K562 (cell line): ENCODE measurements at regions not wholly inside any gene's neighbourhood (a gene's known extent, or its start where the extent isn't known, plus 50 kb on each side); places are given as distances from the start of the nearest gene placed in this dataset.

Source experiments
- ATAC-seq: fragments of 200-7000 bp; cut with Tn5 transposase; 3 replicates; pipeline ENCODE4 v1.9.1; 2020; ENCODE audit warnings: moderate library complexity
- BruUV-seq: library from RNA; stranded (reverse); fragments of 400-500 nt; replicated peaks from 2 replicates; lab custom pipeline; 2021; lab: Mats Ljungman, UMichigan
- CTCF ChIA-PET: fragments of 300-600 bp; formaldehyde crosslinking; extraction: SDS; loops from one replicate; lab custom pipeline; 2021; ENCODE audit warnings: low intra/inter-chr PET ratio; lab: Yijun Ruan, JAX
- POLR2A ChIA-PET: fragments of 300-600, 350-650 bp; sonication (Branson Sonifier 250); formaldehyde crosslinking; extraction: SDS; loops from one replicate; lab custom pipeline; 2021; ENCODE audit warnings: antibody characterized with exemption, inconsistent platforms; lab: Yijun Ruan, JAX
- DNase-seq, 4 experiments: peaks; one replicate each; pipeline versions ENCODE4 v3.0.0 to v3.0.0-alpha.2; 2011 to 2018; ENCODE audit warnings: low spot score in 3 of 4, mixed read lengths in 3 of 4; ENCODE audit errors: extremely low read depth in 1 of 4
- FAIRE-seq: peaks from 2 replicates; lab custom pipeline; 2011; peaks lifted over from hg19 to GRCh38; lab: Jason Lieb, UNC
- H2AFZ ChIP-seq: 2 replicates; pipeline ENCODE4 v1.6.0; 2011; ENCODE audit warnings: low read depth, low read length, control low read depth, inconsistent platforms
- H3K27ac ChIP-seq: fragments of 200-600 bp; 3 replicates; pipeline ENCODE4 v1.8.0; 2011; ENCODE audit warnings: low read depth, mild to moderate bottlenecking, control low read depth, inconsistent platforms, low read length, moderate library complexity, mixed read lengths; ENCODE audit errors: extremely low read depth
- H3K27me3 ChIP-seq, 2 experiments: fragments of 300-600 bp in 1 of 2; 2 replicates in 1 of 2; 3 replicates in 1 of 2; pipeline versions ENCODE4 v1.6.0 to v1.8.0; 2011; ENCODE audit warnings: inconsistent platforms in 2 of 2, low read length in 2 of 2, mild to moderate bottlenecking in 1 of 2, mixed read lengths in 1 of 2, moderate library complexity in 1 of 2; ENCODE audit not compliant: control insufficient read depth in 2 of 2, insufficient read depth in 2 of 2
- H3K36me3 ChIP-seq: fragments of 300-600 bp; 3 replicates; pipeline ENCODE4 v1.8.0; 2011; ENCODE audit warnings: mild to moderate bottlenecking, low read length, inconsistent platforms; ENCODE audit not compliant: control insufficient read depth, insufficient read depth
- H3K4me1 ChIP-seq, 2 experiments: fragments of 200-600 bp in 1 of 2; replicated peaks in 1 of 2; 2 replicates in 1 of 2; 3 replicates in 1 of 2; pipeline versions ENCODE4 v1.5.1 to v1.8.0; 2011; ENCODE audit warnings: inconsistent platforms in 2 of 2, low read length in 2 of 2, mild to moderate bottlenecking in 1 of 2, mixed read lengths in 1 of 2, moderate library complexity in 1 of 2; ENCODE audit not compliant: control insufficient read depth in 2 of 2, insufficient read depth in 2 of 2
- H3K4me2 ChIP-seq: 2 replicates; pipeline ENCODE4 v1.6.1; 2011; ENCODE audit warnings: low read length, control low read depth, inconsistent platforms, mixed read lengths; ENCODE audit not compliant: insufficient read depth
- H3K4me3 ChIP-seq: fragments of 200-600 bp; sonication (generic), shearing (Covaris generic); 2 replicates; pipeline ENCODE4 v1.5.1; 2016; ENCODE audit warnings: control low read depth, inconsistent platforms
- H3K79me2 ChIP-seq: fragments of 200-600 bp; 3 replicates; pipeline ENCODE4 v1.8.0; 2011; ENCODE audit warnings: low read length, inconsistent platforms; ENCODE audit not compliant: control insufficient read depth, insufficient read depth
- H3K9ac ChIP-seq, 2 experiments: 2 replicates each; pipeline versions ENCODE4 v1.6.0 to v1.6.1; 2011; ENCODE audit warnings: low read depth in 2 of 2, low read length in 2 of 2, control low read depth in 1 of 2, inconsistent platforms in 1 of 2, mild to moderate bottlenecking in 1 of 2, mixed read lengths in 1 of 2; ENCODE audit not compliant: insufficient read depth in 1 of 2
- H3K9me1 ChIP-seq: one replicate; pipeline ENCODE4 v1.6.0; 2011; ENCODE audit warnings: inconsistent platforms, mild to moderate bottlenecking, low read length, moderate library complexity; ENCODE audit not compliant: control insufficient read depth, insufficient read depth
- H3K9me3 ChIP-seq: replicated peaks from 2 replicates; pipeline ENCODE4 v1.5.1; 2011; ENCODE audit warnings: low read depth, low read length, inconsistent platforms; ENCODE audit not compliant: control insufficient read depth, insufficient read depth
- H4K20me1 ChIP-seq: replicated peaks from 2 replicates; pipeline ENCODE4 v1.6.1; 2011; ENCODE audit warnings: low read length, inconsistent platforms, mixed read lengths; ENCODE audit not compliant: control insufficient read depth, insufficient read depth
- CTBP1 ChIP-seq: fragments of 450-650 bp; IDR thresholded peaks from 2 replicates; pipeline ENCODE4 v1.6.1; 2016; ENCODE audit warnings: borderline replicate concordance
- DACH1 ChIP-seq: fragments of 450-650 bp; IDR thresholded peaks from 2 replicates; pipeline ENCODE4 v1.6.1; 2018; ENCODE audit not compliant: partially characterized antibody
- HOXB6 ChIP-seq: fragments of 250-450 bp; sonication (Bioruptor Pico); IDR thresholded peaks from 2 replicates; pipeline ENCODE4 v1.5.1; 2022; ENCODE audit warnings: mild to moderate bottlenecking, borderline replicate concordance
- IRF2 ChIP-seq: sonication (generic); formaldehyde crosslinking; IDR thresholded peaks from 2 replicates; pipeline ENCODE4 v1.8.1; 2022; ENCODE audit warnings: mild to moderate bottlenecking, missing genetic modification reagents
- L3MBTL2 ChIP-seq: fragments of 450-650 bp; IDR thresholded peaks from 2 replicates; pipeline ENCODE4 v1.6.1; 2016; ENCODE audit warnings: mild to moderate bottlenecking, moderate library complexity
- MTA2 ChIP-seq: fragments of 450-650 bp; IDR thresholded peaks from 2 replicates; pipeline ENCODE4 v1.6.1; 2016; ENCODE audit warnings: low read depth
- PRPF4 ChIP-seq: fragments of 200-400 bp; formaldehyde crosslinking; IDR thresholded peaks from one replicate; pipeline ENCODE4 v1.6.1; 2017; ENCODE audit warnings: low read length, low read depth, mild to moderate bottlenecking; ENCODE audit not compliant: insufficient read depth, poor library complexity, severe bottlenecking
- SMAD4 ChIP-seq: fragments of 250-450 bp; sonication (Bioruptor Pico); conservative IDR thresholded peaks from 2 replicates; pipeline ENCODE4 v1.8.0; 2021; ENCODE audit warnings: inconsistent platforms, mild to moderate bottlenecking, moderate library complexity
- ZNF384 ChIP-seq: IDR thresholded peaks from 2 replicates; pipeline ENCODE4 v1.6.1; 2012; ENCODE audit warnings: low read depth, low read length, improper control_type of control experiment
- WGBS: fragments of 100-300 bp; shearing (Covaris generic); methylation state at CpG from one replicate; pipeline ENCODE4 v1.1.6; 2016; ENCODE audit warnings: low coverage, mixed read lengths; ENCODE audit not compliant: insufficient coverage; ENCODE audit errors: missing lambda C conversion rate; 5-methylcytosine and 5-hydroxymethylcytosine counted together
- in situ Hi-C: fragments of 300-500 bp; cut with MboI; formaldehyde crosslinking; loops from 4 replicates; pipeline ENCODE4 v1.15.0; 2018; ENCODE audit warnings: inconsistent platforms, mixed read lengths
- intact Hi-C: fragments of 100-400 bp; cut with micrococcal nuclease; formaldehyde crosslinking; loops from 2 replicates; pipeline ENCODE4 v1.14.2; 2022

DNA sequence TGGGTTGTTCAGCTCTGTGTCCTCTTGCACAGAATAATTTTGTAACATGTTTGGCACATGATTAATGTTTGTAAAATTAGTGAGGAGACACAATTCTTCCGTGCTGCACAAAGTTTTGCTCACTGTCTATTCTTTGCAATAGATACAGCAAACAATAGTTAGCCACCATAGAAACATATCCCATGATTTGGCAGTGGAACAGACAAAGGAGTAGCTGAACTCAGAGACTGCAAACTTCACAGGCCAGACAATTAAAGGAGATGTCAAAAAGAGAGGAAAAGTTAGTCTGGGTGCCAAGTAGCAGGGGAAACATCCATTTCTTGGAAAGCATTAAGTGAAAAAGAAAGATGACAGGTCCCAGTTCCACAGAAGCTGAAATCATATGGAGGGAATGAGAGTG is 267.4 kb upstream of the NRXN1 start:
- intact Hi-C loops = no loop called here
- Histone ChIP-seq H3K4me1 (no peaks in the 10 kb centered on the region), H4K20me1 (no peaks in the 10 kb centered on the region), H3K4me3 (no peak overlapping the region), H3K27ac (no peak overlapping the region), H3K27me3 (no peaks in the 10 kb centered on the region), H2AFZ (no peak overlapping the region), H3K79me2 (no peaks in the 10 kb centered on the region), H3K36me3 (no peaks in the 10 kb centered on the region), H3K4me2 (no peak overlapping the region), H3K9ac (no peak overlapping the region), H3K9me1 (no peaks in the 10 kb centered on the region), H3K9me3 (0 out of 2 replicates have a peak, but pooled peaks cover 2% of the 10 kb centered on the region)
- no peak for ATAC-seq
- in situ Hi-C loops = no loop called here
- POLR2A ChIA-PET = no interaction called here
- FAIRE-seq = no peak
- CTCF ChIA-PET = no interaction called here
- DNase-seq = no peak
- no TSS peak for BruUV-seq
- 0% methylated on average over 1 of the region's 1 CpG for WGBS
- TF ChIP-seq SMAD4 (CRISPR knock-in tag) (no peak), ZNF384 (no peak)

GRCh38 chr2:51297488-51297887 is 265.6 kb upstream of the NRXN1 start:
- ATAC-seq (no peak), DNase-seq (no peak), FAIRE-seq (no peak)
- Histone ChIP-seq H3K27me3 (no peaks in the 10 kb centered on the region), H3K36me3 (no peaks in the 10 kb centered on the region), H3K9ac (no peak overlapping the region), H3K9me3 (0 out of 2 replicates have a peak, but pooled peaks cover 2% of the 10 kb centered on the region), H3K4me3 (no peak overlapping the region), H3K27ac (no peak overlapping the region), H3K4me1 (no peaks in the 10 kb centered on the region), H3K79me2 (no peaks in the 10 kb centered on the region), H4K20me1 (no peaks in the 10 kb centered on the region), H2AFZ (no peak overlapping the region), H3K9me1 (no peaks in the 10 kb centered on the region), H3K4me2 (no peak overlapping the region)
- POLR2A ChIA-PET = no interaction called here
- BruUV-seq = no TSS peak
- TF ChIP-seq DACH1 = no peak
- TF ChIP-seq IRF2 (CRISPR knock-in tag) = no peak
- no peak for TF ChIP-seq MTA2
- no peak for TF ChIP-seq CTBP1
- TF ChIP-seq HOXB6 (CRISPR knock-in tag) = no peak
- no peak for TF ChIP-seq PRPF4
- TF ChIP-seq L3MBTL2 = no peak
- WGBS = 0% methylated on average over 1 of the region's 1 CpG
- CTCF ChIA-PET = interaction anchor here (0.6 kb wide), 1 partner anchor 10 kb away, joined by 3 read pairs; no protein-coding TSS in a partner anchor
- intact Hi-C loops = no loop called here
- in situ Hi-C loops = no loop called here
